ENCODE measurements at regions not wholly inside any gene's neighbourhood (a gene's known extent, or its start where the extent isn't known, plus 50 kb on each side); places are given as distances from the start of the nearest gene placed in this dataset.

- TF ChIP-seq USF2 (IDR thresholded peaks at IDR 0.05; ENCODE audit: low read length) (no peak), SIX5 (IDR thresholded peaks at IDR 0.05; ENCODE audit: low read depth, low read length) (no peak), ATF2 (IDR thresholded peaks at IDR 0.05; ENCODE audit: low read length) (no peak), MAX (IDR thresholded peaks at IDR 0.05) (no peak), FOSL1 (IDR thresholded peaks at IDR 0.05; ENCODE audit: insufficient read depth, low read depth, low read length) (no peak), ASH2L (IDR thresholded peaks at IDR 0.05; ENCODE audit: low read length) (no peak)
Measured at GRCh38 chr2:200747668-200748618, 63.8 kb upstream of the BZW1 start (continued).
